H9 (cell line): ENCODE measurements at regions not wholly inside any gene's neighbourhood (a gene's known extent, or its start where the extent isn't known, plus 50 kb on each side); places are given as distances from the start of the nearest gene placed in this dataset.

Source experiments
- DNase-seq: peaks from one replicate; pipeline ENCODE4 v3.0.0-alpha.2; 2017
- H2AFZ ChIP-seq: one replicate; pipeline ENCODE4 v1.6.1; 2013; ENCODE audit warnings: mild to moderate bottlenecking, low read length, control low read depth, moderate library complexity
- H2AK5ac ChIP-seq: 2 replicates; pipeline ENCODE4 v1.6.1; 2013; ENCODE audit warnings: low read length, control low read depth, mixed read lengths; ENCODE audit not compliant: insufficient read length
- H2BK120ac ChIP-seq: one replicate; pipeline ENCODE4 v1.6.1; 2013; ENCODE audit warnings: low read depth, mild to moderate bottlenecking, low read length, control low read depth, inconsistent platforms; ENCODE audit not compliant: poor library complexity, severe bottlenecking
- H2BK12ac ChIP-seq: 2 replicates; pipeline ENCODE4 v1.6.1; 2013; ENCODE audit warnings: low read length, control low read depth, mixed read lengths, low read depth; ENCODE audit not compliant: insufficient read length
- H2BK15ac ChIP-seq: 2 replicates; pipeline ENCODE4 v1.6.1; 2013; ENCODE audit warnings: low read depth, low read length, control low read depth
- H2BK20ac ChIP-seq: one replicate; pipeline ENCODE4 v1.6.1; 2013; ENCODE audit warnings: low read depth, mild to moderate bottlenecking, low read length, control low read depth, inconsistent platforms; ENCODE audit not compliant: poor library complexity, severe bottlenecking
- H2BK5ac ChIP-seq: 2 replicates; pipeline ENCODE4 v1.6.1; 2013; ENCODE audit warnings: low read length, control low read depth, mixed read lengths; ENCODE audit not compliant: insufficient read length
- H3K14ac ChIP-seq: 2 replicates; pipeline ENCODE4 v1.6.1; 2013; ENCODE audit warnings: low read length, control low read depth; ENCODE audit not compliant: insufficient read depth
- H3K18ac ChIP-seq: 2 replicates; pipeline ENCODE4 v1.6.1; 2013; ENCODE audit warnings: low read depth, mild to moderate bottlenecking, mixed read lengths, low read length, control low read depth; ENCODE audit not compliant: insufficient read length
- H3K23ac ChIP-seq: 2 replicates; pipeline ENCODE4 v1.6.1; 2013; ENCODE audit warnings: low read length, control low read depth, mixed read lengths, low read depth; ENCODE audit not compliant: insufficient read length
- H3K23me2 ChIP-seq: 2 replicates; pipeline ENCODE4 v1.6.1; 2013; ENCODE audit warnings: low read depth, mild to moderate bottlenecking, mixed read lengths, low read length, control low read depth; ENCODE audit not compliant: insufficient read length, poor library complexity, severe bottlenecking
- H3K27ac ChIP-seq: 2 replicates; pipeline ENCODE4 v1.5.1; 2013; ENCODE audit warnings: low read length, control low read depth, mixed read lengths, low read depth; ENCODE audit not compliant: insufficient read length
- H3K27me3 ChIP-seq: 2 replicates; pipeline ENCODE4 v1.6.1; 2013; ENCODE audit warnings: low read length, control low read depth, inconsistent platforms; ENCODE audit not compliant: insufficient read depth
- H3K4ac ChIP-seq: 2 replicates; pipeline ENCODE4 v1.6.1; 2013; ENCODE audit warnings: low read depth, mild to moderate bottlenecking, control low read depth, inconsistent platforms, low read length, moderate library complexity
- H3K4me1 ChIP-seq: 2 replicates; pipeline ENCODE4 v1.6.1; 2013; ENCODE audit warnings: low read length, control low read depth, inconsistent platforms; ENCODE audit not compliant: insufficient read depth
- H3K4me2 ChIP-seq: 2 replicates; pipeline ENCODE4 v1.6.1; 2013; ENCODE audit warnings: low read length, control low read depth, mixed read lengths; ENCODE audit not compliant: insufficient read length, insufficient read depth
- H3K56ac ChIP-seq: 2 replicates; pipeline ENCODE4 v1.6.1; 2013; ENCODE audit warnings: low read depth, mild to moderate bottlenecking, mixed read lengths, low read length, control low read depth; ENCODE audit not compliant: insufficient read length
- H3K79me1 ChIP-seq: 2 replicates; pipeline ENCODE4 v1.6.1; 2013; ENCODE audit warnings: low read depth, mild to moderate bottlenecking, moderate library complexity, low read length, control low read depth, inconsistent platforms; ENCODE audit not compliant: insufficient read depth, poor library complexity, severe bottlenecking
- H3K79me2 ChIP-seq: 2 replicates; pipeline ENCODE4 v1.6.1; 2013; ENCODE audit warnings: low read length, control low read depth, inconsistent platforms; ENCODE audit not compliant: insufficient read depth
- H3K9ac ChIP-seq: 2 replicates; pipeline ENCODE4 v1.6.1; 2013; ENCODE audit warnings: low read length, control low read depth, mixed read lengths; ENCODE audit not compliant: insufficient read length; ENCODE audit errors: extremely low read depth
- H3K9me3 ChIP-seq: one replicate; pipeline ENCODE4 v1.6.1; 2013; ENCODE audit warnings: low read depth, low read length, inconsistent platforms; ENCODE audit not compliant: control insufficient read depth
- H3T11ph ChIP-seq: one replicate; pipeline ENCODE4 v1.6.1; 2013; ENCODE audit warnings: mild to moderate bottlenecking, low read length, control low read depth, inconsistent platforms
- H4K20me1 ChIP-seq: one replicate; pipeline ENCODE4 v1.6.1; 2013; ENCODE audit not compliant: control insufficient read depth, insufficient read length, insufficient read depth
- H4K5ac ChIP-seq: 2 replicates; pipeline ENCODE4 v1.6.1; 2013; ENCODE audit warnings: low read depth, mild to moderate bottlenecking, mixed read lengths, low read length, control low read depth; ENCODE audit not compliant: insufficient read length
- H4K8ac ChIP-seq: replicated peaks from 2 replicates; pipeline ENCODE4 v1.6.1; 2013; ENCODE audit warnings: low read length, control low read depth, mixed read lengths, low read depth; ENCODE audit not compliant: insufficient read length
- H4K91ac ChIP-seq: 2 replicates; pipeline ENCODE4 v1.6.1; 2013; ENCODE audit warnings: low read depth, mild to moderate bottlenecking, moderate library complexity, mixed read lengths, low read length, control low read depth; ENCODE audit not compliant: insufficient read length
- H3K27ac Mint-ChIP-seq, 3 experiments: 2 replicates in 2 of 3; 3 replicates in 1 of 3; pipeline ENCODE4 v1.8.0; 2020 to 2021; ENCODE audit warnings: mixed read lengths in 3 of 3, mild to moderate bottlenecking in 1 of 3, moderate library complexity in 1 of 3
- H3K27me3 Mint-ChIP-seq: 2 replicates; pipeline ENCODE4 v1.8.0; 2021; ENCODE audit warnings: low read depth, mild to moderate bottlenecking, moderate library complexity, mixed read lengths
- H3K36me3 Mint-ChIP-seq, 3 experiments: 2 replicates in 2 of 3; 3 replicates in 1 of 3; pipeline ENCODE4 v1.8.0; 2020 to 2021; ENCODE audit warnings: low read depth in 3 of 3, mixed read lengths in 3 of 3; ENCODE audit not compliant: insufficient read depth in 1 of 3
- H3K4me1 Mint-ChIP-seq, 2 experiments: 2 replicates each; pipeline ENCODE4 v1.8.0; 2020; ENCODE audit warnings: mixed read lengths in 2 of 2
- H3K4me3 Mint-ChIP-seq, 2 experiments: 2 replicates in 1 of 2; 3 replicates in 1 of 2; pipeline ENCODE4 v1.8.0; 2020 to 2021; ENCODE audit warnings: mild to moderate bottlenecking in 2 of 2, mixed read lengths in 2 of 2, moderate library complexity in 1 of 2
- H3K9me3 Mint-ChIP-seq, 2 experiments: 2 replicates in 1 of 2; 3 replicates in 1 of 2; pipeline ENCODE4 v1.8.0; 2020; ENCODE audit warnings: mild to moderate bottlenecking in 2 of 2, mixed read lengths in 2 of 2, moderate library complexity in 1 of 2
- CTCF ChIP-seq: fragments of 200-600 bp; sonication (generic); conservative IDR thresholded peaks from 3 replicates; pipeline ENCODE4 v1.8.0; 2021; ENCODE audit warnings: antibody characterized with exemption, mild to moderate bottlenecking
- WGBS: extraction: QIAGEN DNeasy Blood & Tissue Kit; methylation state at CpG from one replicate; pipeline ENCODE4 v1.1.7; 2013; ENCODE audit warnings: missing lambda C conversion rate, low lambda C conversion rate, mixed read lengths; ENCODE audit not compliant: insufficient read length; ENCODE audit errors: extremely low coverage; 5-methylcytosine and 5-hydroxymethylcytosine counted together

- H3K36me3 Mint-ChIP-seq, result no peaks in the 10 kb centered on the region
- H3K27me3 ChIP-seq, result no peaks in the 10 kb centered on the region
- H2AFZ ChIP-seq, result no peak overlapping the region
- H3K79me2 ChIP-seq, result no peaks in the 10 kb centered on the region
- no peaks in the 10 kb centered on the region for H3K79me1 ChIP-seq
- DNase-seq, result no peak
- H3K9me3 ChIP-seq, result no peaks in the 10 kb centered on the region
- no peak overlapping the region for H4K8ac ChIP-seq
- H3K4me3 Mint-ChIP-seq, result no peak overlapping the region
- H4K20me1 ChIP-seq, result no peaks in the 10 kb centered on the region
- H3K4me1 Mint-ChIP-seq, result peaks cover under 1% of the 10 kb centered on the region in 2 experiments; a peak in 2 of 4 replicates
- no peak overlapping the region for H3K4me2 ChIP-seq
- no peak overlapping the region for H2BK5ac ChIP-seq
- no peak overlapping the region for H3K14ac ChIP-seq
- H2BK120ac ChIP-seq, result no peak overlapping the region
- H4K91ac ChIP-seq, result no peak overlapping the region
- H3K27ac Mint-ChIP-seq, result no peak overlapping the region
- H2AK5ac ChIP-seq, result no peak overlapping the region
- WGBS, result no CpG with 5 or more reads among the region's 5 CpGs
- no peak overlapping the region for H3K4ac ChIP-seq
- H3K27me3 Mint-ChIP-seq, result peaks cover 4% of the 10 kb centered on the region; the same call in 1 of the 2 replicates
- no peak overlapping the region for H3K23ac ChIP-seq
- H3K4me1 ChIP-seq, result no peaks in the 10 kb centered on the region
- H3K23me2 ChIP-seq, result no peaks in the 10 kb centered on the region
- no peak overlapping the region for H2BK12ac ChIP-seq
- peaks cover 4 to 6% of the 10 kb centered on the region in 2 experiments; a peak in 4 of 5 replicates for H3K9me3 Mint-ChIP-seq
- no peak overlapping the region for H4K5ac ChIP-seq
- no peak overlapping the region for H2BK15ac ChIP-seq
- no peak overlapping the region for H3T11ph ChIP-seq
- no peak overlapping the region for H3K9ac ChIP-seq
- no peak overlapping the region for H3K56ac ChIP-seq
- no peak overlapping the region for H3K18ac ChIP-seq
- no peak for TF ChIP-seq CTCF
- H3K27ac ChIP-seq, result no peak overlapping the region
- no peak overlapping the region for H2BK20ac ChIP-seq
Observed at GRCh38 chr5:173507171-173507570, 109.3 kb downstream of the BOD1 start.
